TTC549 (cell line): ENCODE measurements at regions not wholly inside any gene's neighbourhood (a gene's known extent, or its start where the extent isn't known, plus 50 kb on each side); places are given as distances from the start of the nearest gene placed in this dataset.

Experiments
- FAIRE-seq: peaks from 2 replicates; lab custom pipeline; 2012; peaks lifted over from hg19 to GRCh38; lab: Jason Lieb, UNC

DNA sequence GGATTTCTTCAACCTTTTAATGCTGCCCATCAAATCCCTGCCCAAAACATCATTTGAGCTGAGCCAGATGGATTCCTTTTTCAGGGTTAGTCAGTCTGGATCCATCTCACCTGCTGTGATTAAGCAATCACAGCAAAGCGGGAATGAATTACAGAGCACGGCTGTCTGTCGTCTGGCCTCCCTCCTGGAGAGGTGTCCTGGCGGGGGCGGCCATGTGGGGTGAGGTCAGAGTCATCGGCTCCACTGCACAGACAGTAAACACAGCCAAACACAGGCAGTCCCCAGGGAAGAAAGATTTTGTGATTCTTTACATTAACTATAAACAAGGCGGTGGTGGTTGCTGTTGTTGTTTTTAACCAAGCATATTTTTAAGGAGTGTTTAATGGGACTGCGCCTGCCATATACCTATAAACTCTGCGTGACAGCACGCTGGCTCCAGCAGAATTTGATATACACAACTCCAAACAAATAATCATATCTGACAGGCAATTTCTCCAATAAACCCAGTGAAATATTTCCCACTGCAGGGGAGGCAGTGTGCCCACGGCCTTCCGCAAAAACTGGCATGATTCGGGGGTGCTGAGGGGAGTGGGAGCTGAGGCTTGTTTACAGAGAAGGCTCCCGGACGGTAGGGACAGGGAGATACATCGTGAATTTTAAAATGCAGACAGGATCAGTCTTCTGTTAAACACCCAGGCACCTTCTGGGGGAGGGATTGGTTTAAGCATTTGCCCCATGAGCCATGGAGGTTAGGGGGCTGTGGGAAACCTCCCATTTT is 232.0 kb upstream of the PMEPA1 start:
- FAIRE-seq = no peak

- FAIRE-seq = no peak
Observed at GRCh38 chr20:57940868-57941522, 231.2 kb upstream of the PMEPA1 start.

DNA sequence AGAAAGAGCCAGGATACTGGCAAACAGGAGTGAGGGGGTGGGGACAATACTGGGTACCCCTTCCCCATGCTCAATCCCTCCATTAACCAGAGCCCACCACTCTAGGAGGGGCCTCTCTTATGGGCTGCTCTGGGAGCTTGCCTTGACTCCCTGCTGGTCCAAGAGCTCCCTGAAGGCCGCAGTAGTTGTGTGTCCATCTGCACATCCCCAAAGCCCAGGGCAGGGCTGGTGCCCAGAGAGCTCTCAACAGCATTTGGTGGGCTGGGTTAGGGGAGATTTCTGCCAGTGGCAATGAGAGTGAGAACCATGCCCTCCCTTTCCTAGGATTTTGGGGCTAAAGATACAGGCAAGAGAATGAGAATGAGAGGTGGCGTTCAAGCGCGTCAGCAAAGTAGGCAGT is 230.6 kb upstream of the PMEPA1 start:
- FAIRE-seq = no peak

DNA sequence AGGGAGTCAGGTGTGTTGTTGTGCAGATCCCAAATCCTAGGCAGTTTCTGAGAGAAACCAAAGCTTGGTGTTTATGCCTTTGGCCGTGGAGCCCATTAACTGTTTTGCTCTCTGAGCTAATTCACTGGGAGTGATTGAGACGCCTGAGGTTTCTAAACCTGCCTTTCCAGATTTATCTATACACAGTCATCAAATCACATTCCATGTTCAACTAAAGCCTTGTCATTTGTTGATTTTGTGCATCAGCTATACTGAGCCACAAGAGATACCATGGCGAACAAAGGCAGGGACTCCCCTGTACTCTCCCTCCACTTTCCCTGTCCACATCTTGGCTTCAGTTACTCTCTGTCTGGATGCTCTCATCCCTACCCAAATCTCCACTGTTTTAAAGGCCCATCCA is 229.7 kb upstream of the PMEPA1 start:
- no peak for FAIRE-seq

GRCh38 chr20:57938158-57939108 is 228.6 kb upstream of the PMEPA1 start:
- no peak for FAIRE-seq

- FAIRE-seq = no peak
Observed at GRCh38 chr20:57936636-57937385, 227.0 kb upstream of the PMEPA1 start.

DNA sequence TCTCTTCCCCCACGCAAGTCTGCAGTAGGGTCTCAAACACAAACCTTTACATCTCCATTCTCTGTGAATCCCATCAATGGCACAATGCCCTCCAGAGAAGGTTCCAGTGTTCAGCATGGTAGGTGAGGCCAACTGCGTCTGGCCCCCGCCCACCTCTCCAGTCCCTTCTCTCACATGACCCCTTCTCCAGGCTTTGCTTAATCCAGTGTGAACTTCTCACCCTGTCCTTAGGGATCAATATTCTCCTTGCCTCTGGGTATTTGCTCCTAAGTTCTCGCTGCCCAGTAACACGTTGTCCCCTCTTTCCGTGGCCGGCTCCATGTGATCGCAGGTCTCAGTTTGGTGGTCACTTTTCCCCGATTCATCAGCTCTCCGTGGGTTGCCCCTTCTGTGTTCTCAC is 225.1 kb upstream of the PMEPA1 start:
- FAIRE-seq = no peak

DNA sequence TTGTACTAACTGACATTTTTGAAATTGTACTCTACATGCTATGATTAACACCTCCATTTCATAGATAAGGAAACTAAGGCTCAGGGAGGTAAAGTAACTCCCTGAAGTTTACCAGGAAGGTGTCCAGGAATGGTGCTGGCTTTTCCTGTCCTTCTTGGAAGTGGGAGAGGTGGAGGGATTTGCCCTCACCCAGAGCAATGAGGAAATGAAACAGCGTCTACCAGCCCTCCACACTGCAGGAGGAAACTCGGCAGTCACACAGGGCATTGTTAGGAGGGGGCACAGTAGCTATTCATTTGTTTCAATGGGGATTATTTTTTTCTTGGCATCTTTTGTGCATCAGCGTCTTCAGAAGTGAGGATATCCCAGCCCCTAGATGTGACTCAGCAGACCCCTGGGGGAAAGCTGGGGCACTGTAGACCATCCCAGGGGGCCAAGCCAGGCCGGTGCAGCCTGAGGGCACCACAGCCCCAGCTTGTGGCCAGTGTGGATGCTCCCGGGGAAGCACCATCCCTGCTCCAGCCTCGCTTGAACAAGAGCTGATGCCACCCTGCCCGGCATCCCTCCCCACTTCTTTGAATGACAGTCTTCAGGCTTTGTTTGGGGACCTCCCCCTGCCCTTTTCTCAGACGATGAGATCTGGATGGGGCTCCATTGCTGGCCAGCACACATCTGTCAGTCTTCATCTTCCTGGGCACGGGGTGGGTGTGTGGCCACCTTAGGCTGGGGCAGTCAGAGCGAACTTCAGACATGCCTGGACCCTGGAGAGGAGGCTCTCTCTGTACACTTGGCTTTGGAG is 224.4 kb upstream of the PMEPA1 start:
- no peak for FAIRE-seq

DNA sequence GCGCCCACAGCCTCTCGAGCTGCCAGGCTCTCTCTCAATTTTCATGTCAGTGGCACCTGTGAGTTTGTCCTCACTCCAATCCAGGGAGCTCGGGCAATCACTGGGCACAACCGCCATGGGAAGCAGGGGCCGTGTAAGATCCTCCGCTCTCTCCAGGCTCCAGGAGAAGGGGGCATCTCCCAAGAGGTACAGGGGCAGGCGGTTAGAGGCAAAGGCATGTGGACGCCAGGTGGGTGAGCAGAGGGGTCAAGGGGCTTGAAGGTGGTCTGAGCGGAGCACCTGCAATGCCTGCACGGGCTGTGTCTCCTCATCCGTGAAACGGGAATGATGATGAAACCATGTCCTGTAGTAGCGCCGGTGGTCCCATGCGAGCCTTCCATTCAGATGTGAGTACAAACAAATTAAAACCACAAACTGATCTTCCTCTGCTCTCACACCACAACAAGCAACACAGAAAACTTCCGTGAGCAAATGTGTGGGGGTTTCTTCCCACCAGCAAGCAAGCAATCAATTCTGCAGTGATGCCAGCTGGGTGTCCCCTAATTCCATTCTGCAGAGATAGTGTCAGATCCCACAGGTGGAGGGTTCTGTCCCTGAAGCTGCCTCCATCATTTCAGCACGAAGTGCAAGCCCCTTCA is 222.5 kb upstream of the PMEPA1 start:
- no peak for FAIRE-seq

GRCh38 chr20:57930351-57930750 is 220.5 kb upstream of the PMEPA1 start:
- no peak for FAIRE-seq

- FAIRE-seq = no peak
Observed at GRCh38 chr20:57928181-57928967, 218.6 kb upstream of the PMEPA1 start.

GRCh38 chr20:57927376-57927775 is 217.6 kb upstream of the PMEPA1 start:
- no peak for FAIRE-seq

- FAIRE-seq = no peak
Observed at GRCh38 chr20:57922706-57923105, 212.9 kb upstream of the PMEPA1 start.

DNA sequence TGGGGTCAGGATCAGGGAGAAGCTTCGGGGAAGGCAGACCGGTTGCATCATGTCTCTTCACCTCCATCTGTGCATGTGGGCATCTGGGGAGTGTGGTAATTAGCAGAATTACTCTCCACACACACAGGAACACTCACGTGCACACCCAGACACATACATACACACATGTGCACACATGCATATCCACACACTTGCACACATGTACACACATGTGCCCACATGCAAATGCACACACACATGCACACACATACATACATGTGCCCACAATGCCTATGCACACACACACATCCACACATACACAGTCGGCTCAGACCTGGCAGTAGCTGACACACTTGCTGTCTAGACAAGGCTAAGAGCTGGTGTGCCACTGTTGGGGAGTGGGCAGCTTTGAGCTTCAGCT is 212.3 kb upstream of the PMEPA1 start:
- FAIRE-seq = no peak

DNA sequence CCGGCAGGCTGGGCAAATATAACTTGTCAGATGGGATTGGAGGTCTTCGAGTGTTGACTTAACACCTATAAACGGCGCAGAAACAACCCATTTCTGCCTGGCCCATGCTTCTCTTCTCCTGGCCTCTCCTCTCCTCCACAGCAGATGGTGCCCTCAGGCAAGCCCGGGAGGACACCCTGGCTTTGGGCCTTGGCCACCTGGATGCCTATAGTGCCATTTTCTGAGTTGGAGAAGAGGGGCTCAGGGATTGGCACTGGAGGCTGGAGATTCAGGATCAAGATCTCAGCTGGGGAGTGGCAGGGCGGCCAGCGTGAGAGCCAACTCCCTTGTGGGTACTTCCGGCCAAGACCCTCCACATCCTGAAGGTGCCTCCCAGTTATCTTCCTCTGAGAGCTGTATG is 211.9 kb upstream of the PMEPA1 start:
- FAIRE-seq = no peak

DNA sequence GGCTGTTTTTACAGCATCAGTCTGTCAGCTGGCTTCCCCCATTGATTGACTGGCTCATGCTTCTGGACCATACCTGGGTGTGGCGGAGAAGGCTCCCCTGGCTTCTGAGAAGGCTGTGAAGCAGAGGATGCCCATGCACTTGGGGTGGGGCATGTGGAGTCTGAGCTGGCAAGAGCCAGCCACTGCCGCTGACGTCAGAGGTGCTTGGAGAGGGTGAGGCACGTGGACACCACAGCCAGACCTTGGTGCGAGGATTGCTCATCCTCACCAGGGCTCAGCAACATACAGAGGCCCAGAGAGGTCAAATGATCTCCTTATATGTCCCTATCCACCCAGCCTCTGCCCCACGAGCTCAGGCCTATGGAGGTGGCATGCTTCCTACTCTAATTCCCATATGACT is 211.2 kb upstream of the PMEPA1 start:
- no peak for FAIRE-seq

- no peak for FAIRE-seq
Observed at GRCh38 chr20:57919049-57919448, 209.2 kb upstream of the PMEPA1 start.

GRCh38 chr20:57918551-57918950 is 208.7 kb upstream of the PMEPA1 start:
- FAIRE-seq = no peak

GRCh38 chr20:57914205-57914604 is 204.4 kb upstream of the PMEPA1 start:
- no peak for FAIRE-seq
